Cardiac fibroblast (primary cell): ENCODE measurements at regions not wholly inside any gene's neighbourhood (a gene's known extent, or its start where the extent isn't known, plus 50 kb on each side); places are given as distances from the start of the nearest gene placed in this dataset.

ENCODE experiments used
- DNase-seq, 2 donors: peaks; one replicate each; pipeline versions ENCODE4 v3.0.0 to v3.0.0-alpha.2; 2010; ENCODE audit warnings: low read depth in 2 of 2
- H3K4me3 ChIP-seq, 2 donors: replicated peaks in 1 of 2; 1 replicate in 1 of 2; 2 replicates in 1 of 2; pipeline ENCODE4 v1.5.1; 2011; ENCODE audit warnings: low read depth in 2 of 2, low read length in 2 of 2, mild to moderate bottlenecking in 2 of 2, moderate library complexity in 1 of 2
- TF ChIP-seq, protein P1 (sequence below): IDR thresholded peaks from one replicate; pipeline ENCODE4 v1.5.1; 2011; ENCODE audit warnings: low read depth, mild to moderate bottlenecking, low read length, inconsistent platforms

DNA sequence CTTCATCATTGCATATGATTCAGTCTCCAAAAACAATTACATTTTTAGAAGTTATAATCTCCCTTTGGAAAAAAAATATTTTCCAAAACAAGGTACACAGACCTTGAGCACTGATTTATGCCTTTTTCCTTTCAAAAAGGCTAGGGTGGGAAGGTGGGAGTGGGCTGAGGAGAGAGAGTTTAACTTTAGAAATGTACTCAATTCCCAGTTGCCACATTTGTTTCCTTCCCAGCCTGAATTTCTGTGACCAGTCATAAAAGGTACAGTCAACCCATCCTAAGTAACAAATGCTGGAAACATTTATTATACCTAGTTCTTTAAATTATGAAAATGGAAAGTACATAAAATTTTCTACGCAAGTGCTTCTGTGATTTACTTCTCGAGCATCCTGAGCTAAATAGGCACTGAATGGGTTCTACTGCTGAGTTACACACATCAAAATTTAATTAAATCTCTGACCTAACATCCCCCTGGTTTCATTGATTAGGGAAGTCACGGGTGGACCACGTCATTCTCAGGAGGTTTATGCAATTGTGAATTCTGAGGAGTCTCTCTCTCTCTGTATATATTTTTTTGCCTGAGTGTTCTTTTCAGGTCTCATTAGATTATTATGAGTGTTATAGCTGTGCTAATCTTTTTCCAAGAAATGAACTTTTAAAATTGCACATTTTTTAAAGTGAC is 371.8 kb downstream of the BTG1 start:
- DNase-seq, result no peak
- no peak overlapping the region for H3K4me3 ChIP-seq
- TF ChIP-seq, protein P1, sequence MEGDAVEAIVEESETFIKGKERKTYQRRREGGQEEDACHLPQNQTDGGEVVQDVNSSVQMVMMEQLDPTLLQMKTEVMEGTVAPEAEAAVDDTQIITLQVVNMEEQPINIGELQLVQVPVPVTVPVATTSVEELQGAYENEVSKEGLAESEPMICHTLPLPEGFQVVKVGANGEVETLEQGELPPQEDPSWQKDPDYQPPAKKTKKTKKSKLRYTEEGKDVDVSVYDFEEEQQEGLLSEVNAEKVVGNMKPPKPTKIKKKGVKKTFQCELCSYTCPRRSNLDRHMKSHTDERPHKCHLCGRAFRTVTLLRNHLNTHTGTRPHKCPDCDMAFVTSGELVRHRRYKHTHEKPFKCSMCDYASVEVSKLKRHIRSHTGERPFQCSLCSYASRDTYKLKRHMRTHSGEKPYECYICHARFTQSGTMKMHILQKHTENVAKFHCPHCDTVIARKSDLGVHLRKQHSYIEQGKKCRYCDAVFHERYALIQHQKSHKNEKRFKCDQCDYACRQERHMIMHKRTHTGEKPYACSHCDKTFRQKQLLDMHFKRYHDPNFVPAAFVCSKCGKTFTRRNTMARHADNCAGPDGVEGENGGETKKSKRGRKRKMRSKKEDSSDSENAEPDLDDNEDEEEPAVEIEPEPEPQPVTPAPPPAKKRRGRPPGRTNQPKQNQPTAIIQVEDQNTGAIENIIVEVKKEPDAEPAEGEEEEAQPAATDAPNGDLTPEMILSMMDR, result no peak

DNA sequence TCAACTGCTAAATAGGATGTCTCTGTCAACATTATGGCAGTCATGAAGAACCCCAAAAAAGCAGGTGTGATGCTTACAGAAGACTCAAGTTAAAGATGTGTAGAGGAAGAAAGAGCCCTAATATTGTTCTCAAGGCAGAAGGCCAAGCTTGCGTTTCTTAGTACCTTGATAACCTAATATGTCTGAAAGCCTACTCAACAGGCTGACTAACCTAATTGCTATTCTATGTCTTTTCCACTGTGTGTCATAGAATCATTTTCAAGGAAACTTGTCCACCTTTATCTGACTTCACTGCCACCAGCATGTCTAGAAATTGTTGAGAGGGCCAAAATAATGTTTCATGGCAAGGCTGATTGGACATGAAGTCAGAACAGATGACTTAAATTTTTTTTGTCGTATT is 373.2 kb downstream of the BTG1 start:
- TF ChIP-seq, protein P1, result no peak
- H3K4me3 ChIP-seq, result no peak overlapping the region
- peak in 1 of 2 donors; percentile 10 for DNase-seq

DNA sequence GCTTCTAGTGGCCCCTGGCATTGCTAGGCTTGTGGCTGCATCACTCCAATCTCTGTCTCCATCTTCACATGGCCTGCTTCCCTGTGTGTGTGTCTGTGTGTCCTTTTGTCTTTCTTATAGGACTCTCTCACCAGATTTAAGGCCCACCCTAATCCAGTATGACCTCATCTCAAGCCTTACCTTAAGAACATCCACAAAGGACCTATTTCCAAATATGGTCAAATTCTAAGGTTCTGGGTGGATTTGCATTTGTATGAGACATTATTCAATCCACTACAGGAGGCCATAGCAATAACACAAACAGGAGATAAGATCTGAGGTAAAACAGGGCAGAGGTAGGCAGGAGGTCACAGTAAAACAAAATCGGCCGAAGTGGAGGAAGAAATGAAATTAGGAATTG is 375.9 kb downstream of the BTG1 start:
- H3K4me3 ChIP-seq, result no peak overlapping the region
- TF ChIP-seq, protein P1, result no peak
- no peak for DNase-seq

DNA sequence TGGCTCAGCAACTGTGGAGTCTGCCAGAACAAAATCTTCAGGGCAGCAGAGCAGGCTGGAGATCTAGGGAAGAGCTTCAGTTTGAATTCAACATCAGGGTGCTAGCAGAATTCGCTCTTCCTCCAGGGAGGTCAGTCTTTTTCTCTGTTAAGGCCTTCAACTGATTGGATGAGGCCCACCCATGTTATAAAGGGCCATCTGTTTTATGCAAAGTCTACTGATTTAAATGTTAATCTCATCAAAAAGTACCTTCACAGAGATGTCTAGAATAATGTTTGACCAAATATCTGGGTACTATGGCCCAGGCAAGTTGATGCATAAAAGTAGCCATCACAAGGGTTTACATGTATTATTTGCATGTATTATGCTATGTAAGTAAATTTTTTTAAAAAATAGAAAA is 378.4 kb downstream of the BTG1 start:
- TF ChIP-seq, protein P1, result no peak
- no peak overlapping the region for H3K4me3 ChIP-seq
- no peak for DNase-seq

DNA sequence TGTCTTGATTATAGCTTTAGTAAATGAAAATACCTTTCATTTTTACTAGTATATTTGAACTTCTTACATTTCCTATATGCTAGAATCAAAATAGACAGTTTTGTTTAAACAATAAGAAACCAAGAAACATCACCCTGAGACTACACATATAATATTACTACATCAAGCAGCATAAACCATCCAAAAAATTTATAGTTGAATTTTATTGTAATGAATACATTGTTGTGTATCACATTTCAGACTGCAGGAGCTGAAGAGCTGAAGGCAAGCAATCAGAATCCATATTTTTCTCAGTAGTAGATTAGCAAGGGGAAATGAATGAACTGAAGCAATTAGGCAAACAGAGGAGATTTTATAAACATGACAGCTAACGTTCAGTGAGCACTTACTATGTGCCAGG is 379.2 kb downstream of the BTG1 start:
- TF ChIP-seq, protein P1, result no peak
- H3K4me3 ChIP-seq, result no peak overlapping the region
- no peak for DNase-seq

DNA sequence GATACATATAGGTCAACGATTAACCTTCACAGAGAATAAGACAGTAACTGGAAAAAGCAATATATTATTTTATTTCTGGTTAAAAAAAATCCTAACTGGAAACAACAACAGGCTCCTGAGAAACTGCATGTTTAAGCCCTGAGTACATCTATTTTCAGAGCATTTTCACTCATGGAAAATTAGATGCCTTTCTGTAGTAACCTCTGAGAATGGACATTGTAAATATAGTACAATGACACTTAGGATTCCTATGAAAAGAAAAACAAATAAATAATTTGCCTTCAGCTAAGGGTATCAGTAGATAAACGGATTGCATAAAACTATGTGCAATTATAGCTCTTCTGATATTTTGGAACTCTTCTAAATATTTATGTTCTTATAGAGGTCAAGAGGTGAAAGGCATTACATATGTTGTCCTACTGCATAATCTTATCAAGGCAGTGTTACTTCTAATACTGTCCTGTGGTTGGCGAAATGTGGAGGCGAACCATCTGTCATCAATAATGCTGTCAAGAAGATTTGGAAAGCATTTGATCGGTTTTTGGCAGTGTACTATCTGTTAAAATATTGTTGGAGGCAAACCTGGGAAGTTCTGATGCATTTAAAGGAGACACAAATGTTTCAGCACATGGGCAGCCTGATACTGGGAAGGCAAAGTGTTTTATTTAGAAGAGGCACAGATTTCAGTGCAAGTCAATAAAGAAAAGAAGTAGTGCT is 381.8 kb downstream of the BTG1 start:
- peak in 1 of 2 donors; percentile 11 for DNase-seq
- TF ChIP-seq, protein P1, result no peak

More for the DNA sequence above, 381.8 kb downstream of the BTG1 start:
- no peak overlapping the region for H3K4me3 ChIP-seq
